ENCODE measurements at regions not wholly inside any gene's neighbourhood (a gene's known extent, or its start where the extent isn't known, plus 50 kb on each side); places are given as distances from the start of the nearest gene placed in this dataset.

DNA sequence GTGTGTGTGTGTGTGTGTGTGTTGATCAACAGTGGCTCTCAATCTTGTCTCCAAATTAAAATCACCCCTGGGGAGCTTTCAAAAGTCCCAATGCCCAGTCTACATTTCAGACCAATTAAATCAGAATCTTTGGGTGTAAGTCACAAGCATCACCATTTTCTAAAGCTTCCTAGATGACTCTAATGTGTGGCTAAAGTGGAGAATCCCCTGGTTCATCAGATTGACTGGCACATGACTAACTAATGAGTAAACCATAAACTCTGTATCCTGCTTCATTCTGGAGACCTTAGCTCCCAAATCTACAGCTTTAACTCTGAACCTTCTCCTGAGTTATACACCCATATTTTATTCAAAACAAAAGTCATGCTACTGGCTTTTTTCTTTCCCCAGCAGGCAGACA is 131.3 kb downstream of the SUCLA2 start:
- no peak overlapping the region for H3K27ac ChIP-seq (ENCODE audit: low read depth in 1 of 2, low read length in 2 of 2)
- peaks cover 0 to 8% (median 4%) of the 10 kb centered on the region in 4 donors for H3K9me3 ChIP-seq (ENCODE audit: control insufficient read depth in 4 of 4, low read length in 3 of 4)
- H3K4me3 ChIP-seq (ENCODE audit: low read depth in 1 of 3, low read length in 3 of 3): no peak overlapping the region
- no peaks in the 10 kb centered on the region for H3K4me1 ChIP-seq (ENCODE audit: control insufficient read depth in 4 of 4, insufficient read depth in 4 of 4, low read length in 3 of 4)
- no peak overlapping the region for H3K9ac ChIP-seq (ENCODE audit: low read depth in 1 of 2, low read length in 2 of 2)
- H3K27me3 ChIP-seq (ENCODE audit: control insufficient read depth in 4 of 4, insufficient read depth in 4 of 4, low read length in 3 of 4): no peaks in the 10 kb centered on the region
- no peaks in the 10 kb centered on the region for H3K36me3 ChIP-seq (ENCODE audit: control insufficient read depth in 4 of 4, insufficient read depth in 3 of 4, low read depth in 1 of 4, low read length in 3 of 4)
- DNase-seq (ENCODE audit: low spot score): no peak
- TF ChIP-seq REST (IDR thresholded peaks at IDR 0.05) (no peak), FOXA2 (IDR thresholded peaks at IDR 0.05) (no peak), ZBTB33 (IDR thresholded peaks at IDR 0.05) (no peak), JUND (IDR thresholded peaks at IDR 0.05) (no peak), MAX (IDR thresholded peaks at IDR 0.05) (no peak), ATF3 (IDR thresholded peaks at IDR 0.05) (no peak), RAD21 (IDR thresholded peaks at IDR 0.05) (no peak), HNF4A (conservative IDR thresholded peaks at IDR 0.05) (no peak), YY1 (IDR thresholded peaks at IDR 0.05) (no peak), RXRA (IDR thresholded peaks at IDR 0.05) (no peak), NR2F2 (IDR thresholded peaks at IDR 0.05) (no peak), SP1 (IDR thresholded peaks at IDR 0.05) (no peak), GABPA (IDR thresholded peaks at IDR 0.05 in 1 of 2, conservative IDR thresholded peaks at IDR 0.05 in 1 of 2) (no peak), EGR1 (IDR thresholded peaks at IDR 0.05; ENCODE audit: low read depth in 2 of 2) (no peak), TAF1 (conservative IDR thresholded peaks at IDR 0.05) (no peak), HNF4G (IDR thresholded peaks at IDR 0.05) (no peak), FOXA1 (IDR thresholded peaks at IDR 0.05) (no peak)
- TF ChIP-seq, protein P1, sequence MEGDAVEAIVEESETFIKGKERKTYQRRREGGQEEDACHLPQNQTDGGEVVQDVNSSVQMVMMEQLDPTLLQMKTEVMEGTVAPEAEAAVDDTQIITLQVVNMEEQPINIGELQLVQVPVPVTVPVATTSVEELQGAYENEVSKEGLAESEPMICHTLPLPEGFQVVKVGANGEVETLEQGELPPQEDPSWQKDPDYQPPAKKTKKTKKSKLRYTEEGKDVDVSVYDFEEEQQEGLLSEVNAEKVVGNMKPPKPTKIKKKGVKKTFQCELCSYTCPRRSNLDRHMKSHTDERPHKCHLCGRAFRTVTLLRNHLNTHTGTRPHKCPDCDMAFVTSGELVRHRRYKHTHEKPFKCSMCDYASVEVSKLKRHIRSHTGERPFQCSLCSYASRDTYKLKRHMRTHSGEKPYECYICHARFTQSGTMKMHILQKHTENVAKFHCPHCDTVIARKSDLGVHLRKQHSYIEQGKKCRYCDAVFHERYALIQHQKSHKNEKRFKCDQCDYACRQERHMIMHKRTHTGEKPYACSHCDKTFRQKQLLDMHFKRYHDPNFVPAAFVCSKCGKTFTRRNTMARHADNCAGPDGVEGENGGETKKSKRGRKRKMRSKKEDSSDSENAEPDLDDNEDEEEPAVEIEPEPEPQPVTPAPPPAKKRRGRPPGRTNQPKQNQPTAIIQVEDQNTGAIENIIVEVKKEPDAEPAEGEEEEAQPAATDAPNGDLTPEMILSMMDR (IDR thresholded peaks at IDR 0.05; ENCODE audit: low read depth, low read length, missing input control): no peak
